ENCODE measurements at regions not wholly inside any gene's neighbourhood (a gene's known extent, or its start where the extent isn't known, plus 50 kb on each side); places are given as distances from the start of the nearest gene placed in this dataset.

GRCh38 chr18:22509423-22509822 lies 91.7 kb upstream of the CTAGE1 start:
- no peak for TF ChIP-seq CTCF (IDR thresholded peaks at IDR 0.05)
- TF ChIP-seq POLR2A (IDR thresholded peaks at IDR 0.05), result no peak
